ENCODE measurements at regions not wholly inside any gene's neighbourhood (a gene's known extent, or its start where the extent isn't known, plus 50 kb on each side); places are given as distances from the start of the nearest gene placed in this dataset.

DNA sequence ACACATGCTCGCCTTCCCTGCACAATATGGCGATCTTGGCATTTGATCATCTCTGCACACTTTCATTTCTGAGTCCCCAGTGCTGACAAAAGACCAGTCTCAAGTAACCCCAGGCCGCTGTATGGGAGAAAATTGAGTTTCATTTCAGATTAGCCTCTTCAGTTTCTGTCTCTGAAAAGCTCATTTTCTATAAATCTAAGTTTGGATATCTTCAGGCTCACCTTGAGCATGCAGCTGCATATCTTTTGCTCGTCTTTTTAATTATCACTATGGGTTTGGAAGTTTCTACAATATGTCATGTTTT, 169.1 kb upstream of the MAST4 start:
- TF ChIP-seq, protein P1, sequence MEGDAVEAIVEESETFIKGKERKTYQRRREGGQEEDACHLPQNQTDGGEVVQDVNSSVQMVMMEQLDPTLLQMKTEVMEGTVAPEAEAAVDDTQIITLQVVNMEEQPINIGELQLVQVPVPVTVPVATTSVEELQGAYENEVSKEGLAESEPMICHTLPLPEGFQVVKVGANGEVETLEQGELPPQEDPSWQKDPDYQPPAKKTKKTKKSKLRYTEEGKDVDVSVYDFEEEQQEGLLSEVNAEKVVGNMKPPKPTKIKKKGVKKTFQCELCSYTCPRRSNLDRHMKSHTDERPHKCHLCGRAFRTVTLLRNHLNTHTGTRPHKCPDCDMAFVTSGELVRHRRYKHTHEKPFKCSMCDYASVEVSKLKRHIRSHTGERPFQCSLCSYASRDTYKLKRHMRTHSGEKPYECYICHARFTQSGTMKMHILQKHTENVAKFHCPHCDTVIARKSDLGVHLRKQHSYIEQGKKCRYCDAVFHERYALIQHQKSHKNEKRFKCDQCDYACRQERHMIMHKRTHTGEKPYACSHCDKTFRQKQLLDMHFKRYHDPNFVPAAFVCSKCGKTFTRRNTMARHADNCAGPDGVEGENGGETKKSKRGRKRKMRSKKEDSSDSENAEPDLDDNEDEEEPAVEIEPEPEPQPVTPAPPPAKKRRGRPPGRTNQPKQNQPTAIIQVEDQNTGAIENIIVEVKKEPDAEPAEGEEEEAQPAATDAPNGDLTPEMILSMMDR (IDR thresholded peaks at IDR 0.05; ENCODE audit: insufficient read depth, low read depth, low read length), result no peak
- no peak for TF ChIP-seq EZH2 (IDR thresholded peaks at IDR 0.05; ENCODE audit: insufficient read depth, low read length)

Data from astrocyte (in vitro differentiated cells and primary cell).